Central memory CD8-positive, alpha-beta T cell (primary cell): ENCODE measurements at regions not wholly inside any gene's neighbourhood (a gene's known extent, or its start where the extent isn't known, plus 50 kb on each side); places are given as distances from the start of the nearest gene placed in this dataset.

Experiments
- ATAC-seq: fragments of 150-1000 bp; cut with Tn5 transposase; replicated peaks from 2 replicates; pipeline ENCODE4 v1.10.0; 2022; ENCODE audit warnings: mild to moderate bottlenecking, moderate FRiP score, moderate number of reproducible peaks; ENCODE audit not compliant: poor library complexity, severe bottlenecking; ENCODE audit errors: extremely low read depth
- DNase-seq, 2 donors: peaks; one replicate each; pipeline ENCODE4 v3.0.0; 2021; ENCODE audit warnings: low spot score in 2 of 2
- H3K27ac Mint-ChIP-seq: one replicate; pipeline ENCODE4 v1.8.0; 2022; ENCODE audit warnings: low read depth, mild to moderate bottlenecking, moderate library complexity, mixed read lengths
- H3K27me3 Mint-ChIP-seq: one replicate; pipeline ENCODE4 v1.8.0; 2022; ENCODE audit warnings: mixed read lengths
- H3K36me3 Mint-ChIP-seq: one replicate; pipeline ENCODE4 v1.8.0; 2022; ENCODE audit warnings: mild to moderate bottlenecking, moderate library complexity, mixed read lengths; ENCODE audit not compliant: insufficient read depth
- H3K4me1 Mint-ChIP-seq: one replicate; pipeline ENCODE4 v1.8.0; 2022; ENCODE audit warnings: mixed read lengths
- H3K4me3 Mint-ChIP-seq: one replicate; pipeline ENCODE4 v1.8.0; 2022; ENCODE audit warnings: mild to moderate bottlenecking, moderate library complexity, mixed read lengths
- H3K9me3 Mint-ChIP-seq: one replicate; pipeline ENCODE4 v1.8.0; 2022; ENCODE audit warnings: mixed read lengths

GRCh38 chr4:37051866-37052265, 192.7 kb upstream of the NWD2 start:
- DNase-seq: no peak
- no peak overlapping the region for H3K27ac Mint-ChIP-seq
- no peak for ATAC-seq
- no peaks in the 10 kb centered on the region for H3K4me1 Mint-ChIP-seq
- H3K4me3 Mint-ChIP-seq: no peak overlapping the region
- H3K27me3 Mint-ChIP-seq: no peaks in the 10 kb centered on the region
- H3K36me3 Mint-ChIP-seq: no peaks in the 10 kb centered on the region
- H3K9me3 Mint-ChIP-seq: peaks cover 27% of the 10 kb centered on the region

- DNase-seq (no peak), ATAC-seq (no peak)
- peaks cover 16% of the 10 kb centered on the region for H3K9me3 Mint-ChIP-seq
Observed at GRCh38 chr4:37054531-37055077, 189.9 kb upstream of the NWD2 start.

GRCh38 chr4:37058826-37059225, 185.7 kb upstream of the NWD2 start:
- no peak overlapping the region for H3K4me3 Mint-ChIP-seq
- no peak overlapping the region for H3K27ac Mint-ChIP-seq
- DNase-seq (no peak), ATAC-seq (no peak)
- peaks cover 2% of the 10 kb centered on the region for H3K36me3 Mint-ChIP-seq
- no peaks in the 10 kb centered on the region for H3K4me1 Mint-ChIP-seq
- H3K27me3 Mint-ChIP-seq: no peaks in the 10 kb centered on the region
- peaks cover 19% of the 10 kb centered on the region for H3K9me3 Mint-ChIP-seq

More at GRCh38 chr4:37054531-37055077, 189.9 kb upstream of the NWD2 start:
- no peaks in the 10 kb centered on the region for H3K36me3 Mint-ChIP-seq
- H3K27ac Mint-ChIP-seq: no peak overlapping the region
- no peaks in the 10 kb centered on the region for H3K27me3 Mint-ChIP-seq
- no peak overlapping the region for H3K4me3 Mint-ChIP-seq
- H3K4me1 Mint-ChIP-seq: no peaks in the 10 kb centered on the region

- no peaks in the 10 kb centered on the region for H3K27me3 Mint-ChIP-seq
- DNase-seq: no peak
Observed at GRCh38 chr4:37066159-37066558, 178.4 kb upstream of the NWD2 start.

GRCh38 chr4:37068580-37068979, 176.0 kb upstream of the NWD2 start:
- no peaks in the 10 kb centered on the region for H3K9me3 Mint-ChIP-seq
- H3K36me3 Mint-ChIP-seq: no peaks in the 10 kb centered on the region
- H3K4me1 Mint-ChIP-seq: peaks cover 8% of the 10 kb centered on the region
- ATAC-seq: no peak
- no peak for DNase-seq
- H3K27me3 Mint-ChIP-seq: no peaks in the 10 kb centered on the region
- H3K4me3 Mint-ChIP-seq: no peak overlapping the region
- H3K27ac Mint-ChIP-seq: no peak overlapping the region

More at GRCh38 chr4:37066159-37066558, 178.4 kb upstream of the NWD2 start:
- Mint-ChIP-seq H3K4me3 (no peak overlapping the region), H3K9me3 (peaks cover 4% of the 10 kb centered on the region), H3K36me3 (peaks cover 2% of the 10 kb centered on the region), H3K27ac (no peak overlapping the region), H3K4me1 (no peaks in the 10 kb centered on the region)
- no peak for ATAC-seq

GRCh38 chr4:37070041-37070440, 174.5 kb upstream of the NWD2 start:
- H3K36me3 Mint-ChIP-seq: no peaks in the 10 kb centered on the region
- H3K9me3 Mint-ChIP-seq: no peaks in the 10 kb centered on the region
- DNase-seq (no peak), ATAC-seq (no peak)
- peaks cover 8% of the 10 kb centered on the region for H3K4me1 Mint-ChIP-seq
- no peak overlapping the region for H3K4me3 Mint-ChIP-seq
- H3K27ac Mint-ChIP-seq: no peak overlapping the region
- no peaks in the 10 kb centered on the region for H3K27me3 Mint-ChIP-seq

- no peaks in the 10 kb centered on the region for H3K27me3 Mint-ChIP-seq
- H3K9me3 Mint-ChIP-seq: no peaks in the 10 kb centered on the region
- peaks cover 8% of the 10 kb centered on the region for H3K4me1 Mint-ChIP-seq
- DNase-seq: no peak
- H3K4me3 Mint-ChIP-seq: no peak overlapping the region
- ATAC-seq: no peak
- H3K36me3 Mint-ChIP-seq: no peaks in the 10 kb centered on the region
- no peak overlapping the region for H3K27ac Mint-ChIP-seq
Observed at GRCh38 chr4:37071576-37071975, 173.0 kb upstream of the NWD2 start.

- no peak for ATAC-seq
- no peak for DNase-seq
- H3K4me3 Mint-ChIP-seq: peak overlapping the region; percentile 14
Observed at GRCh38 chr4:37073226-37073840, 171.2 kb upstream of the NWD2 start.

GRCh38 chr4:37082912-37083311, 161.6 kb upstream of the NWD2 start:
- Mint-ChIP-seq H3K27ac (no peak overlapping the region), H3K9me3 (peaks cover 32% of the 10 kb centered on the region), H3K4me3 (no peak overlapping the region), H3K4me1 (no peaks in the 10 kb centered on the region), H3K36me3 (no peaks in the 10 kb centered on the region), H3K27me3 (no peaks in the 10 kb centered on the region)
- DNase-seq: no peak
- ATAC-seq: no peak

More at GRCh38 chr4:37073226-37073840, 171.2 kb upstream of the NWD2 start:
- Mint-ChIP-seq H3K36me3 (no peaks in the 10 kb centered on the region), H3K4me1 (peaks cover 8% of the 10 kb centered on the region), H3K27me3 (no peaks in the 10 kb centered on the region), H3K27ac (no peak overlapping the region), H3K9me3 (no peaks in the 10 kb centered on the region)

GRCh38 chr4:37095925-37096324, 148.6 kb upstream of the NWD2 start:
- H3K9me3 Mint-ChIP-seq: peaks cover 7% of the 10 kb centered on the region
- no peak overlapping the region for H3K4me3 Mint-ChIP-seq
- H3K4me1 Mint-ChIP-seq: no peaks in the 10 kb centered on the region
- DNase-seq (no peak), ATAC-seq (no peak)
- H3K36me3 Mint-ChIP-seq: no peaks in the 10 kb centered on the region
- H3K27me3 Mint-ChIP-seq: no peaks in the 10 kb centered on the region
- H3K27ac Mint-ChIP-seq: no peak overlapping the region

- ATAC-seq: no peak
- Mint-ChIP-seq H3K27ac (no peak overlapping the region), H3K4me3 (no peak overlapping the region), H3K4me1 (no peaks in the 10 kb centered on the region), H3K9me3 (no peaks in the 10 kb centered on the region), H3K27me3 (no peaks in the 10 kb centered on the region), H3K36me3 (no peaks in the 10 kb centered on the region)
- no peak for DNase-seq
Observed at GRCh38 chr4:37101182-37101581, 143.4 kb upstream of the NWD2 start.

GRCh38 chr4:37101686-37102085, 142.9 kb upstream of the NWD2 start:
- no peak overlapping the region for H3K4me3 Mint-ChIP-seq
- no peaks in the 10 kb centered on the region for H3K9me3 Mint-ChIP-seq
- H3K36me3 Mint-ChIP-seq: no peaks in the 10 kb centered on the region
- no peak overlapping the region for H3K27ac Mint-ChIP-seq
- DNase-seq (no peak), ATAC-seq (no peak)
- H3K27me3 Mint-ChIP-seq: no peaks in the 10 kb centered on the region
- H3K4me1 Mint-ChIP-seq: no peaks in the 10 kb centered on the region

GRCh38 chr4:37109756-37110155, 134.8 kb upstream of the NWD2 start:
- no peaks in the 10 kb centered on the region for H3K27me3 Mint-ChIP-seq
- ATAC-seq (no peak), DNase-seq (no peak)
- no peak overlapping the region for H3K27ac Mint-ChIP-seq
- no peak overlapping the region for H3K4me3 Mint-ChIP-seq
- no peaks in the 10 kb centered on the region for H3K36me3 Mint-ChIP-seq
- no peaks in the 10 kb centered on the region for H3K4me1 Mint-ChIP-seq
- H3K9me3 Mint-ChIP-seq: no peaks in the 10 kb centered on the region
